ENCODE measurements at regions not wholly inside any gene's neighbourhood (a gene's known extent, or its start where the extent isn't known, plus 50 kb on each side); places are given as distances from the start of the nearest gene placed in this dataset.
"Not testable (repeated sequence)": the region's sequence is repeated elsewhere in the genome, so short reads cannot be mapped to it uniquely, and the experiment has no call there.

DNA sequence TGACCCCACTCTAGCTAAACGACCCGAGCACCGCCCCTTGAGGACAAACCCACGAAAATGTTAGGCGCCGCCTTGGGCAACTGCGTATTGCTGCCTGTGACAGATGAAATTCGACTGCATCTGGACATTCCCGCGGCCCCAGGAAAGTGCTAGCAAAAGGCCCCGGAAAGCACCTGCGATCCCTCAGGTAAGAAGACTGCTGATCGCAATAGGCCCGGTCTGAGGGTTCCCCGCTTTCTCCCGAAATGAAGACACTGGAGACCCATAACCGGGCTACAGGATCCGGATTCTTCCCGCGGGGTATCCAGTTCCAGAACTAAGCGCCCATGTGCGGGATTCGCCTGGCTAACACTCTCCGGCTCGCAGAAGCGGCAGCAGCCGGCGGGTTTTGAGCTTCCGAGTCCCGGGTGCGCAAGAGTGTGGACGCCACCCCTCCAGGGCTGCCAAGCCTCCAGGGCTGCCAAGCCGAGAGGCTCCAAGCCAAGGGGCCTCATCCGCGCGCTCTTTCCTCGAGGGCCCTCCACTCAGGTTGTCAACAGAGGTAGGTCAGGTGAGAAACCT lies 157.9 kb upstream of the NBPF11 start:
- DNase-seq: no peak

DNA sequence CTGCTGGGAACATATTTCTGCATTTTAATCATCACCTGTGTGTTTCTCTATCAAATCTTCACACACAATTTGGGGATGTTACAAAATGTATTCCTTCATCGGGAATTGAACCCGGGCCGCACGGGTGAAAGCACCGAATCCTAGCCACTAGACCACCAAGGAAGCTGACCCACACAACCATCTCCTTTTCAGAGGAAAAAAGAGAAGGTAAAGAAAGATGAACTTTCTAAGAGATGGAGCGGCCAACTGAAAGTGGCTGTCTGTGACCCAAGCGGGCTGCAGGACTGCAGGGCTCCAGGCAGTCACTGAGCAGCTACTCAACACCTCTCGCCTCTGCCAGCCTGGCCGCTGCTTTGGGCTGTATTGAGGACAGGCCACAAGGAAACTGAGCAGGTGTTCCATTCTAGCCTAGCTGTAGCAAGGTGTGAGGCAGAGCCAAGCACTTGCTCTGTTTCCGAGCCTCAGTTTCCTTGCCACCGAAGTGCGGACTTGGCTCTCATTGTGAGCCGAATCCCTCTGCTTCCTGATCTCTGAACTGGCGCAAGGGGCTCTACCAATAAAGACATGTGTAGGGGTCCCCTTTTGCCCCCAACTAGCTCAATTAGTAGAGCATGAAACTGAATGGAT lies 156.9 kb upstream of the NBPF11 start:
- DNase-seq: no peak

DNA sequence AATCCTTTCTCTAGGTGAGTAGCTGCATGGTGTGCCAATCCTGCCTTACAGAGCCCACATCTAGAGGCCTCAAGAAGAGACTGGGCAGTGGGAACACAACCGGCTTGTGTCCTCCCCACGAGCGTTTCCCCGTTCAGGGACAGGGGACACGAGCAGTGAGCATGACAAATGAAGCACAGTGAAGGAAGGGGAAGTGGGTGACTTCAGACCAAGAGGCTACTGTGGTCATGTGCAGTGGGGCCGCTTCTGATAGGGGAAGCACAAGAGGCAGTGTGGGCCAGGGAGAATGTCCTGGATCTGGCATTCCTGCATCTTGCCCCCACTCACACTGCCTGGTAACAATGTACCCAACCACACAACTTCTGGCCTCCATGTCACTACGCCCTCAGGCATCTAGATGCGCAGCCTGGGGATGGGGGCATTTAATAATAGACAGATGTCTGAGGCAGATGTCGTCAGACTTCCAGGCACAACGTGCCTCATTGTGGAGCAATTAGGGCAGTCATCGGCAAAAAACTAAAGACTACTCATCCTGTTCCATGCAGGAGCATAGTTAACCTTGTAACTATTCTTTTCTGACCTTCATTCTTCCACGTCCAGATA lies 155.6 kb upstream of the NBPF11 start:
- DNase-seq: no peak

DNA sequence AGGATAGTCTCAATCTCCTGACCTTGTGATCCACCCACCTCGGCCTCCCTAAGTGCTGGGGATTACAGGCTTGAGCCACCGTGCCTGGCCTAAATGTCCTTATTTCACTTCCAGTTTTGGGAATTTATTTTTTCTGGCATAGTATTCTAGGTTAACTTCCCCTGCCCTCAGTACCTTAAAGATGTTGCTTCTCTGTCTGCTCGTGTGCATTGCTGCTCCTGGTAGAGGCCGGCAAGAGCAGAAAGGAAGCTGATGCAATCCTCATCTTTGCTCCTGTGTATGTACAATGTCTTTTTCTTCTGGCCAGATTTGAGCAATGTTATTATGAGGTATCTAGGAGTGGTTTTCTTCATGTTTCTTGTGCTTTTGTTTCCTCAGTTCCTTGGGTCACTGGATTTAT lies 152.9 kb upstream of the NBPF11 start:
- not testable (repeated sequence) for DNase-seq

DNA sequence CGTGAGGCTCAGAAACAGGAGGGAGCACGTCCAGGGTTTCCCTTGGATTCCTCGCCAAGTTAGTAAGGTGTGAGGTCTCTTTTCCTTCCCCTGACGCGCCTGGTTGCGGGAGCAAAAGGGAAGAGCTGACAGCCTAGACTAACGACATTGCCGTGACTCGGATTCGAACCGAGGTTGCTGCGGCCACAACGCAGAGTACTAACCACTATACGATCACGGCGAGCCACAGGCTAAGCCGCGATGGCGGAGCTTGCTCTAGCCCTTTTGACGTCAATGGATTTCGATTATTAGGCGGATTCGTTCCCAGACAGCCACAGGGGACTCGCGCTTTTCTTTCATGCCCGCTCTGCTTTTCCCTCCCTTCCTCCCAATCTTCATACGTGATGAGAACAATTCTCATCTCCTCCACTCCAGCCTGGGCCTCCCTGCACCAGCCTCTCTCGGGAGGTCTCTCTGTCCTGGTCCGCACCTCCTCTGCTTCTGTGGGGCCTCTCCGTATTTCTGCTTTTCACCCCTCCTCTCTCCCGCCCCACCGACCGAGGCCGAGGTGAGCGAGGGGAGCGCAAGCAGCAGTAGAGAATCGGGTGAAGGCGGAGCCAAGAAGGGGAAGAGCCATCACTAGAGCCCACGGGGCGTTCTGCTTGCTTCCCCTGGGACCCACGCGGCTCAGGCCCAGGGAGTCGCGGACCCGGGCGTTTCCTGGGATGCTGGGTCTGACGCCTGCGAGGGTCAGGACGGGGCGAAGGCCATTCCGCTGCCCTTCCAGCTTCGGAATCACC lies 150.7 kb upstream of the NBPF11 start:
- peak; percentile 56 for DNase-seq

DNA sequence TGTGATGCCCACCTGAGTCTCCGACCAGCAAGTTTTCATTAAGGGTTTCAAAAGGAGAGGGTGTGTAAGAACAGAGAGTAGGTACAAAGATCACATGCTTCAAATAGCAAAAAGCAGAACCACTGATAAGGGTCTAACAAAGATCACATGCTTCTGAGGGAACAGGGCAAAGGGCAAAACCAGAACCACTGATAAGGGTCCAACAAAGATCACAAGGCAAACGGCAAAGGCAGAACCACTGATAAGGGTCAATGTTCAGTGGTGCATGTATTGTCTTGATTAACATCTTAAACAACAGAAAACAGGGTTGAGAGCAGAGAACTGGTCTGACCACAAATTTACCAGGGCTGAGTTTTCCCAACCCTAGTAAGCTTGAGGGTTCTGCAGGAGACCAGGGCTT lies 145.8 kb upstream of the NBPF11 start:
- DNase-seq: not testable (repeated sequence)

DNA sequence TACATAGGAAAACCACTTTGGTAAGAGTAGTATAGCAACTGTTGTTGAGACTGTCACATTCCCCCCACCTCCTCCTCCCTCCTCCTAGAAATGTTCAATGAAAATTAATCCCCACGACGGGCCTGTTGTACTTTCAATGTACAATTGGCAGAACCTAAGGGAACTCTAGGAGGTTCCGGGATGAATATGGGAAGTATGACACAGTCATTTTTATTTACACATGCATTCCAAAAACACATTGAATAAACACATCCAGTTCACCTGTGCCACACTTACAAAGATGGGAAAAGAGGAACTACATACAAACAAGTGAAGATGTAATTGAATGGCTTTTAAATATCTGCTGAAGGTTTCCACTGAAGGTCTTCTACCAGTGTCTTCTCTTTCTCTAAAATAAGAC lies 144.4 kb upstream of the NBPF11 start:
- no peak for DNase-seq

DNA sequence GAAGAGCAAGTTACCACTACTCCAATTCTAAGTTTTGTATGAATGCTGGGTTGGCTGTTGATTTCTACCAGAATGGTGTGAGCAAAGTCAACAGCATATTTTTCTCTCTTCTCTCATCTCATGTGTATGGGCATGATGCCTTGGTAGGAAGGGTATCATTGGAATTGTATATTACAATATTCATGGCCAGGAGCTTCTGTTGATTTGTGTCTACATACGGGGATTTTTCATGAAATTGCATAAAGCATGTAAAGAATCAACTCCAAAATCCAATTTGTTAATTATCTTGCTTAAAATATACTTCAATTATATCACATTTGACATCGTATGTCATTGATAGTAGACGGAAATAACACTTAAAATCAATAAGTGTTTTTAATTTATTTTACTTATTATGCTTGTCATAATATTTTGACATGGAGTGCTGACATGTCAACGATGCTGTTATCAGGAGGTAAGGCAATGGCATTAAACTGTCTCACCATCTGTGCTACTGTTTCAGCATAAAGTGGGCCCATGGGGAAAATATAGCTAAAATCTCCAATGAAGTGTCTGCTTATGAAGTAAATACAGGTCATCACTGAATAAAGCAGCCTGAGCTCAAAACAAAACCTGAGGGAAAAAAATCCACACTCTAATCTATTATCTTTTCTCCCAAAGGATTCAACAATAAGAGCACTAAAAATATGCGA lies 142.2 kb upstream of the NBPF11 start:
- no peak for DNase-seq

DNA sequence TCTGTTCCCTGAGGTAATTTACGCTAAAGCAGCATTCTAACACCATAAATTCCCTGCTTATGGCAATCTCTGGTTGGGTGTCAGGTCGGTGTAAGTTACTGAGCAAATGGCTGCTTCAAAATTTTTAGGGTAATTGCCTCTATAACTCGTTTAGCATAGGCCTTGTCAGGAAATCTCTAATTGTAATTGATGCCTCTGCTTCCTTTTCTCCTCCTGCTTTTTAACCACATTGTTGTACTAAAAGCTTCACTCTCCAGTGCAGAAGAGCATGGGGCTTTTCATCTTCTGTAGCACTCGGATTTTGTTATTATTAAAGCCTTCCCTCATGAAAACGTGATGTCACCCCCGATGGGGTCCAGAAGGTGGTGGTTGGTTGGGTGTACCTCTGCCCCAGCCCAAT lies 141.6 kb upstream of the NBPF11 start:
- no peak for DNase-seq

DNA sequence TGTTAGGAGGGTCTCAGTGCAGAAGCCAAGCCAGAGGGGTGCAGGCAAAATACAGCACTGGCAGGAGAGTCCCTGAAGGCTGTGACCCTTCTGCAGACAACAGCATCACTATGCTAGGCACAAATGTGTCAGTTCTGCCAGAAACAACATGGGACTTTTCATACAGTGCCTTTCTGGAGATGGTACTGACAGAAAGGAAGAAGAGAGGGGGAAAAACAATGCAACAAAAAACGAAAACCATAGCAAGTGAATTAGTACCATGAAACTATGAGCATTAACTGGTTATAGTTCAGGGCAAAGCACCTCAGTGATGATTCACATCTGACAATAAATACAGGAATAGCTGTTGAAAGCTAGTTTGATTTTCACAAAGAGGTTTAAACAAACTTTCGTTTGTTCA lies 140.8 kb upstream of the NBPF11 start:
- DNase-seq: no peak

DNA sequence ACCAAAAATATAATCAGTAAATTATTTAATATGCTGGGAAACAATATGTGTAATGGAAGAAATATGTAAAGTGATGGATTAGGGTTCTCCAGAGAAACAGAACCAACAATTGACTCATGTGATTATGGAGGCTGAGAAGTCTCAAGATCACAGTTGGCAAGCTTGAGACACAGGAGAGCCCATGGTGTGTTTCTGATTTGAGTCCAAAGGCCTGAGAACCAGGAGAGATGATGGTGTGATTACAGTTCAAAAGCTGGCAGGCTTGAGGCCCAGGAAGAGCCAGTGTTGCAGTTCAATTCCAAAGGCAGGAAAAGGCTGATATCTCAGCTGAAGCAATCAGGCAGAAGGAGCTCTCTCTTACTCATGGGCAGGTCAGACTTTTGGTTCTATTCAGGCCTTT lies 138.8 kb upstream of the NBPF11 start:
- no peak for DNase-seq

DNA sequence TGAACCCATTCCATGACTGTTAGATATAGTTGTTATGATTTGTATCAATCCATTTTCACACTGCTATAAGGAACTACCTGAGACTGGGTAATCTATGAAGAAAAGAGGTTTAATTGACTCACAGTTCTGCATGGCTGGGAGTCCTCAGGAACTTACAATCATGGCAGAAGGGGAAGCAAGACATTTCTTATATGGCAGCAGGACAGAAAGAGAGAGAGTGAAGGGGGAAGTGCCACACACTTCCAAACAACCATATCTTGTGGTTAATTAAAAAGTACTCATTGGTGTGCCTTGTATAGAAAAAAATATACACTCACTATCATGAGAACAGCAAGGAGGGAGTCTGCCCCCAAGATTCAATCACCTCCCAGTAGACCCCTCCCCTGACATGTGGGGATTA lies 137.6 kb upstream of the NBPF11 start:
- DNase-seq: no peak

DNA sequence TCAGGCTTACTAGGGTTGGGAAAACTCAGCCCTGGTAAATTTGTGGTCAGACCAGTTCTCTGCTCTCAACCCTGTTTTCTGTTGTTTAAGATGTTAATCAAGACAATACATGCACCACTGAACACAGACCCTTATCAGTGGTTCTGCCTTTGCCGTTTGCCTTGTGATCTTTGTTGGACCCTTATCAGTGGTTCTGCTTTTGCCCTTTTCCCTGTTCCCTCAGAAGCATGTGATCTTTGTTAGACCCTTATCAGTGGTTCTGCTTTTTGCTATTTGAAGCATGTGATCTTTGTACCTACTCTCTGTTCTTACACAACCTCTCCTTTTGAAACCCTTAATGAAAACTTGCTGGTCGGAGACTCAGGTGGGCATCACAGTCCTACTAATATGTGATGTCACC lies 133.9 kb upstream of the NBPF11 start:
- DNase-seq: not testable (repeated sequence)

DNA sequence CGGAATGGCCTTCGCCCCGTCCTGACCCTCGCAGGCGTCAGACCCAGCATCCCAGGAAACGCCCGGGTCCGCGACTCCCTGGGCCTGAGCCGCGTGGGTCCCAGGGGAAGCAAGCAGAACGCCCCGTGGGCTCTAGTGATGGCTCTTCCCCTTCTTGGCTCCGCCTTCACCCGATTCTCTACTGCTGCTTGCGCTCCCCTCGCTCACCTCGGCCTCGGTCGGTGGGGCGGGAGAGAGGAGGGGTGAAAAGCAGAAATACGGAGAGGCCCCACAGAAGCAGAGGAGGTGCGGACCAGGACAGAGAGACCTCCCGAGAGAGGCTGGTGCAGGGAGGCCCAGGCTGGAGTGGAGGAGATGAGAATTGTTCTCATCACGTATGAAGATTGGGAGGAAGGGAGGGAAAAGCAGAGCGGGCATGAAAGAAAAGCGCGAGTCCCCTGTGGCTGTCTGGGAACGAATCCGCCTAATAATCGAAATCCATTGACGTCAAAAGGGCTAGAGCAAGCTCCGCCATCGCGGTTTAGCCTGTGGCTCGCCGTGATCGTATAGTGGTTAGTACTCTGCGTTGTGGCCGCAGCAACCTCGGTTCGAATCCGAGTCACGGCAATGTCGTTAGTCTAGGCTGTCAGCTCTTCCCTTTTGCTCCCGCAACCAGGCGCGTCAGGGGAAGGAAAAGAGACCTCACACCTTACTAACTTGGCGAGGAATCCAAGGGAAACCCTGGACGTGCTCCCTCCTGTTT lies 128.9 kb upstream of the NBPF11 start:
- DNase-seq: not testable (repeated sequence)

DNA sequence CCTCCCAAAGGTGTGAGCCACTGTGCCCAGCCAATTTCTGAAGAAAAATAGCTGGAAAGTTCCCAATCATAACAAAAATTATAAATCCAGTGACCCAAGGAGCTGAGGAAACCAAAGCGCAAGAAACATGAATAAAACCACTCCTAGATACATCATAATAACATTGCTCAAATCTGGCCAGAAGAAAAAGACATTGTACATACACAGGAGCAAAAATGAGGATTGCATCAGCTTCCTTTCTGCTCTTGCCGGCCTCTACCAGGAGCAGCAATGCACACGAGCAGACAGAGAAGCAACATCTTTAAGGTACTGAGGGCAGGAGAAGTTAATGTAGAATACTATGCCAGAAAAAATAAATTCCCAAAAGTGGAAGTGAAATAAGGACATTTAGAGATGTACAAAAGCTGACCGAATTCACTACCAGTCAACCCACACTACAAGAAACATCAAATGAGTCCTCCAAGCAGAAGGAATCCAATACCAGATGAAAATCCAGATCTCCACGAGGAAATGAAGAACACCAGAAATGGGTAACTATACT lies 127.0 kb upstream of the NBPF11 start:
- not testable (repeated sequence) for DNase-seq

DNA sequence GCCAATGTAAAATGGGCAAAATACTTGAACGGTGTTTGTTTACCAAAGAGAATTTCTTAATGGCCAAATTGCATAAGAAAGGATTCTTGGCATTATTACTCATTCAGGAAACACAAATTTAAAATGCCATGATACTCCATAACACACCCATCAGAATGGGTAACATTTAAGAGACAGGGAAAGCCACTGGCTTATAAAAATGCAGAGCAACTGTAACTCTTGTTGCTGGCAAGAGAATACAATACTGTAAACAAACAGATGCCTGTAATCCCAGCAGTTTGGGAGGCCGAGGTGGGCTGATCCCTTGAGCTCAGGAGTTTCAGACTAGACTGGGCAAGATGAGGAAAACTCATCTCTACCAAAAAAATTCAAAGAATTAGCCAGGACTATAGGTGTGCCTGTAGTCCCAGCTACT lies 125.8 kb upstream of the NBPF11 start:
- not testable (repeated sequence) for DNase-seq

DNA sequence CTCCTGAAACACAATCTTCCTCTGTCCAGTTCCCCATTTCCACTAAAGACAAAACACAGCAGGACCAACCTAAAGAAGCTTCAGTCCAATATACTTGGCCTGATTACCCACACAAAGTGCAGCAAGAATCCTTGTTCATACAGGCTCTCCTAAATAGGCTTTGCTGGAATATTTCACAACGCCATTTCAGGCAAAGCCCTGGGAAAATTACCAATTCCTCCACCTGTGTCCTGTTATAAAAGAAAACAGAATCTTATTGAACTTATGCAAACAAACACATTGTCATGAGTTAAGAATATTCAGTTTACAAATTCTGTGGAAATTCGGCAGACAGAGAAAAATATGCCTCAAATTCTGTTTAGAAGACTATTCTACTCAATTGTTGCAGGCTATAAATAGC lies 115.0 kb upstream of the NBPF11 start:
- DNase-seq: not testable (repeated sequence)

DNA sequence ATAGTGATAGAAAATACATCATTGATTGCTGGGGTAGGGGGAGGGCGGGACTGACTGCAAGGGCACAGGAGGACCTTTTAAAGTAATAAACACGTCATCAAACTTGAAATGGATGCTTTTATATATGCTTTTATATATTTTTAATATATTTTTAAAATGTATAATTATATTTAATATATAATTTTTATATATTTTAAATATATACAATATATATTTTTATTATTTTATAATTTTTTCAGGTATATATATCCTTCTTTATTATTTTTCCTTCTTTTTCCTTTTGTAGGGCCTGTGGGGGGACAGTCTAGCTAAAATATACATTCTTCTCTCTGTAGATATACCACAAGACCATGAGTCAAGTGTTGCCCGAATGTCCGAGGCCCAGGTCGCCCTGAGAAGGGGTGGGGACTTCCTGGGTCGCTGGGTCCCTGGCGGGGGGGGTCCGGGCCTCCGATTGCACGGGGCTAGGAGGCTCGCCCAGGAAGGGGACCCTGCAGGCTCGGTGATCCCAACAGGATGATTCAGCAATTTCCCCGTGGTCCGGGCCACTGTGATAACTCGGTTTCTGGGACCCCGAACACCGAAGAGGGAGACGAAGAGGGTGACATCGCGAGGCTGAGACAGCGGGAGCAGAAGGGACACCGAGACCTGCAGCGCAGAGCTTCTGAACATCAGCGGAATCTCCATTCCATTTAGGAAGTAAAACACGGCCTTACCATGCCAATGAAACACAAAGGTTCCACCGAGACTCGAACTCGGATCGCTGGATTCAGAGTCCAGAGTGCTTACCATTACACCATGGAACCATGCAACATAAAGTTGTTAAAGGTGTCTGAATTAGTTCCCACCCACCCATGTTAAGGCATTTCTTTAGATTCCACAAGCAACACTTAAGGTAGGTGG lies 112.5 kb upstream of the NBPF11 start:
- DNase-seq: no peak

DNA sequence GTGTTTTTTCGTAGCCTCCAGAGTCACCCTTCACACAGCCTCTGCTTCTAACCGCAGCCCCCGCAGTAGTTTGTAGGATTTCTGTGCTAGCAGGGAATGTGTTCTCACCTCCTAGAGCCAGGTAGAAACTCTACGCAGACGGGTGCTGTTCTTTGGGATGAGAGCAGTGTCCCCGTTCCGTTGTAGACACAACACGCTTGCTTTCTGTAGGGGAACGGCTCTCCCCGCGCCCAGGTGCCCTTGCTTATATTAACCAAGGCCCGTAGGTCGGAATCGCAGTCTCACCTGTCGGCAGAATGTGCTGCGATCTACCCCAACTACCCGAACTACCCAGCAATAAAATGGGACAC lies 111.8 kb upstream of the NBPF11 start:
- DNase-seq: peak; percentile 25

DNA sequence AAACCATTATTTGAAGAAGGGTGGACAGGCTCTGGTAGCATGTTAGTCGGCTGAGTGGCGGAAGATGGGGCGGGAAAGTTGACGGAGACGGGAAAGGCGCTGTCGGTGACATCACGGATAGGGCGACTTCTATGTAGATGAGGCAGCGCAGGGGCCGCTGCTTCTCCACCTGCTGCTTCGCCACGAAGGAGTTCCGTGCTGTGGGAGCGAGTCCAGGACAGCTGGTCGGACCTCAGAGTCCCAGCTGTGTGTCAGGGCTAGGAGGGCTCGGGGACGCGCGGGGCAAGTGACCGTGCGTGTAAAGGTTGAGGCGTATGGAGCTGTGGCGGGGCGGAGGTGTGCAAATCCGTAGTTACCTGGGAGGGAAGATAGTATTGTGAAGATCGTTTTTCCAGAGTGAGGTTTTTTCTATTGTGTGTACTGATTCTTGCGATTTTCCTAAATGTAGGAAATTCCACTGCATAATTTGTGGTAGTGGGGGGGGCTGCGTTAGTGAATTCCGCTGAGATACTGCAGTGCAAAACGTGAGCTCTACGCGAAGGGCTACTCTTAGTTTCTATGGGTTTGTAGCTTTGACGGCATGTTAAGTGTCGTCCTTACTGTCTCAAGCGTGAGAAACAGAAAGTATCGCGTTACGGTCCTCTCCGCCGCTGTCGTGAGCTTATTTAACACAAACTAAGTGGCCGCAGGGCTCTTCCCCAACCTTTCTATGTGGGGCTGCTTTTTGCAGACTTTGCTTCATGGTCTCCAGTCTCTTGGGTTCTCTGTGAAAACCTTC lies 111.2 kb upstream of the NBPF11 start:
- DNase-seq: peak; percentile 54
